ENCODE measurements at regions not wholly inside any gene's neighbourhood (a gene's known extent, or its start where the extent isn't known, plus 50 kb on each side); places are given as distances from the start of the nearest gene placed in this dataset.
"Not testable (repeated sequence)": the region's sequence is repeated elsewhere in the genome, so short reads cannot be mapped to it uniquely, and the experiment has no call there.

GRCh38 chr12:42030588-42030987, 114.1 kb downstream of the GXYLT1 start:
- no peak for DNase-seq

GRCh38 chr12:42027546-42027945, 117.1 kb downstream of the GXYLT1 start:
- DNase-seq, result no peak

GRCh38 chr12:42024495-42024830, 120.2 kb downstream of the GXYLT1 start:
- no peak for DNase-seq

- DNase-seq, result peak; percentile 85
Observed at GRCh38 chr12:42023733-42024494, 120.8 kb downstream of the GXYLT1 start.

- not testable (repeated sequence) for DNase-seq
Observed at GRCh38 chr12:42021937-42022336, 122.7 kb downstream of the GXYLT1 start.

GRCh38 chr12:42021469-42021868, 123.2 kb downstream of the GXYLT1 start:
- DNase-seq, result no peak

- no peak for DNase-seq
Observed at GRCh38 chr12:42020226-42020625, 124.4 kb downstream of the GXYLT1 start.

GRCh38 chr12:42019746-42020145, 124.9 kb downstream of the GXYLT1 start:
- no peak for DNase-seq

- DNase-seq, result no peak
Observed at GRCh38 chr12:42017051-42017450, 127.6 kb downstream of the GXYLT1 start.

GRCh38 chr12:42015051-42015461, 129.6 kb downstream of the GXYLT1 start:
- DNase-seq, result no peak

GRCh38 chr12:42012501-42012900, 132.2 kb downstream of the GXYLT1 start:
- not testable (repeated sequence) for DNase-seq

- DNase-seq, result no peak
Observed at GRCh38 chr12:42010715-42011114, 134.0 kb downstream of the GXYLT1 start.

- no peak for DNase-seq
Observed at GRCh38 chr12:42010257-42010656, 134.4 kb downstream of the GXYLT1 start.

GRCh38 chr12:42008996-42009395, 135.7 kb downstream of the GXYLT1 start:
- no peak for DNase-seq

- DNase-seq, result no peak
Observed at GRCh38 chr12:42003031-42003430, 141.6 kb downstream of the GXYLT1 start.

GRCh38 chr12:42002563-42002962, 142.1 kb downstream of the GXYLT1 start:
- no peak for DNase-seq

GRCh38 chr12:41998436-41998835, 146.2 kb downstream of the GXYLT1 start:
- DNase-seq, result no peak

GRCh38 chr12:41993283-41993682, 151.4 kb downstream of the GXYLT1 start:
- DNase-seq, result no peak

- DNase-seq, result no peak
Observed at GRCh38 chr12:41992692-41993215, 151.9 kb downstream of the GXYLT1 start.

- no peak for DNase-seq
Observed at GRCh38 chr12:41992022-41992421, 152.7 kb downstream of the GXYLT1 start.

- DNase-seq, result no peak
Observed at GRCh38 chr12:41988715-41989114, 156.0 kb downstream of the GXYLT1 start.

GRCh38 chr12:41986513-41986912, 158.2 kb downstream of the GXYLT1 start:
- DNase-seq, result not testable (repeated sequence)

- no peak for DNase-seq
Observed at GRCh38 chr12:41983856-41984255, 160.8 kb downstream of the GXYLT1 start.

- DNase-seq, result no peak
Observed at GRCh38 chr12:41983394-41983793, 161.3 kb downstream of the GXYLT1 start.

GRCh38 chr12:41981758-41982157, 162.9 kb downstream of the GXYLT1 start:
- no peak for DNase-seq
